ENCODE measurements at regions not wholly inside any gene's neighbourhood (a gene's known extent, or its start where the extent isn't known, plus 50 kb on each side); places are given as distances from the start of the nearest gene placed in this dataset.

- no peak for TF ChIP-seq CTCF (IDR thresholded peaks at IDR 0.05; ENCODE audit: insufficient read depth, low read depth, low read length, missing control alignments)
- no peak overlapping the region for H3K4me3 ChIP-seq (ENCODE audit: low read depth, low read length)
- DNase-seq (ENCODE audit: low read depth): no peak
Observed at GRCh38 chr1:175870217-175870616, 126.8 kb upstream of the TNR start.

DNA sequence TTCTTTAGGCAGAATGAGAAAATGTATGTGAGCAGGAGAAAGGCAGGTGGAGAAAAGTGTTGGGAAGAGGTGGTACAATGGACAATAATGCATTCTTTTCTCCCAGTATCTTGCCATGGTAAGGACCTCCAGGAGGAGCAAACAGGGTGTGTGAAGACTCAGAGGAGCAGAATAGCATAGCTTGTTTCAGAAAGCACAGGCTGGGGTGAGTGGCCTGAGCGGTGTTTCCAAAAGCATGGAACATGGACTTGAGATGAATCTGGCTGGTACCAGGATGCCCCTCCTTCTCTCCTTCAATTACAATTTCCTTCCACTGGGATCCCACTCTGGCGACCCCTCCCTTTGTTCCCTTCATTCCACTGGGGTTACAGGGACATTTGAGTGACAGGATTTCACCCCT is 123.4 kb upstream of the TNR start:
- TF ChIP-seq CTCF (IDR thresholded peaks at IDR 0.05; ENCODE audit: insufficient read depth, low read depth, low read length, missing control alignments): no peak
- no peak overlapping the region for H3K4me3 ChIP-seq (ENCODE audit: low read depth, low read length)
- no peak for DNase-seq (ENCODE audit: low read depth)

DNA sequence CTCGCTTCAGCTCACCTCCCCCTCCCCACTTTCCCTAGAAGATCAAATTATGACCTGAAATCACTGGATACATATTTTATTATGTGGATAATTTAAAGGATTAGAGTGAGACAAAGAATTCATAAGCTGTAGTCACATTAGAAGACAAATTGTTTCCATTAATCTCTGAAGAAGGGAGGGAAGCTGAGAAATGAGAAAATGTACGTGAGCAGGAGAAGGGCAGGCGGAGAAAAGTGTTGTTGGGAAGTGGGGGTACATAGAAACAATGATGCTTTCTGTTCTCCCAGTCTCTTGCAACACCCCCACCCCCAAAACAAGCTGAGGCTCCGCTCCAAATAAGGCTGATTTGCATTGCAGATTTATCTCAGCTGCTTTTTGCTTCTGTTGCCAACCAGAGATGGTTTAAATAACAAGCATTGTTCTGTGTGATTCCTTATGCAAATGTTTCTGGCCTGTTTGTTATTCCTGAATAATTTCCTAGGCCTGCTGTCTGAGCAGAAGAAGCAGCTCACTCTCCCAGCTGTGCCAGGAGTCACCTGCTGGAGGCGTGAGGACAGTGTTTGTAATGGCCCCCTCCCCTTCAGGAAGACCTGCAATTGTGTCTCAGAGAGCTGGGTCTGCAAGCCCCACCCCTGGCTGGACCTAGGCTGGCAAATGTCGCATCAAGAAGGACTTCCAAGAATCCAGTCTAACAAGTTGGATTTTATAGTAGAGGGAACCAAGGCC is 121.8 kb upstream of the TNR start:
- no peak for DNase-seq (ENCODE audit: low read depth)
- H3K4me3 ChIP-seq (ENCODE audit: low read depth, low read length): no peak overlapping the region
- no peak for TF ChIP-seq CTCF (IDR thresholded peaks at IDR 0.05; ENCODE audit: insufficient read depth, low read depth, low read length, missing control alignments)

GRCh38 chr1:175864625-175865024 is 121.2 kb upstream of the TNR start:
- TF ChIP-seq CTCF (IDR thresholded peaks at IDR 0.05; ENCODE audit: insufficient read depth, low read depth, low read length, missing control alignments): no peak
- DNase-seq (ENCODE audit: low read depth): no peak
- H3K4me3 ChIP-seq (ENCODE audit: low read depth, low read length): no peak overlapping the region

GRCh38 chr1:175864183-175864582 is 120.8 kb upstream of the TNR start:
- no peak for TF ChIP-seq CTCF (IDR thresholded peaks at IDR 0.05; ENCODE audit: insufficient read depth, low read depth, low read length, missing control alignments)
- DNase-seq (ENCODE audit: low read depth): no peak
- no peak overlapping the region for H3K4me3 ChIP-seq (ENCODE audit: low read depth, low read length)

GRCh38 chr1:175863299-175864050 is 120.1 kb upstream of the TNR start:
- no peak overlapping the region for H3K4me3 ChIP-seq (ENCODE audit: low read depth, low read length)
- no peak for TF ChIP-seq CTCF (IDR thresholded peaks at IDR 0.05; ENCODE audit: insufficient read depth, low read depth, low read length, missing control alignments)
- DNase-seq (ENCODE audit: low read depth): no peak

Measured in GM12865 (cell line).